ENCODE measurements at regions not wholly inside any gene's neighbourhood (a gene's known extent, or its start where the extent isn't known, plus 50 kb on each side); places are given as distances from the start of the nearest gene placed in this dataset.

DNA sequence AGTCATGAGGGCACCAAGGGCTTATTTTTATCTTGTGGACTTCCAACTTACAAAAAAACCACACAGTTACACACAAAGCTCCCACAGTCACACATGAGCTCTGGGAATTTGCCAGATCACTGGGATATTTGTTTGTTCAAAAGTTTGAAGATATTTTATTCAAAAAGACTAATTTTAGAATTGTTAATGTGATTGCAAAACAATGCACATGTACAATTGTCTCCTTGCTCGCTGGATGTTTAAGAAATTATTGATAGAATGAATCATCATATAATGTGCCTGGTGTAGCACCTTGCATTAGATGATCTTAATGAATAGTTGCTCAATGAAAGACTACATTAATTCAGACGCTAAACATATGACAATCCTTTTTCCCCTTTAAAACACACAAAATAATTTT, 570.3 kb downstream of the LMO4 start:
- Histone ChIP-seq H2AFZ (ENCODE audit: low read length) (no peak overlapping the region), H3K4me3 (ENCODE audit: insufficient read depth, low read length) (no peak overlapping the region), H3K27ac (ENCODE audit: low read depth, low read length) (no peak overlapping the region), H3K4me2 (ENCODE audit: insufficient read depth, low read length) (no peak overlapping the region), H4K20me1 (ENCODE audit: insufficient read depth, low read length) (no peaks in the 10 kb centered on the region), H3K79me2 (ENCODE audit: insufficient read depth, low read length) (no peaks in the 10 kb centered on the region), H3K36me3 (ENCODE audit: insufficient read depth, low read length) (no peaks in the 10 kb centered on the region), H3K27me3 (ENCODE audit: insufficient read depth, low read length) (no peaks in the 10 kb centered on the region), H3K4me1 (ENCODE audit: insufficient read depth, low read length) (no peaks in the 10 kb centered on the region), H3K9me3 (ENCODE audit: low read depth, low read length) (no peaks in the 10 kb centered on the region)
- TF ChIP-seq, protein P1, sequence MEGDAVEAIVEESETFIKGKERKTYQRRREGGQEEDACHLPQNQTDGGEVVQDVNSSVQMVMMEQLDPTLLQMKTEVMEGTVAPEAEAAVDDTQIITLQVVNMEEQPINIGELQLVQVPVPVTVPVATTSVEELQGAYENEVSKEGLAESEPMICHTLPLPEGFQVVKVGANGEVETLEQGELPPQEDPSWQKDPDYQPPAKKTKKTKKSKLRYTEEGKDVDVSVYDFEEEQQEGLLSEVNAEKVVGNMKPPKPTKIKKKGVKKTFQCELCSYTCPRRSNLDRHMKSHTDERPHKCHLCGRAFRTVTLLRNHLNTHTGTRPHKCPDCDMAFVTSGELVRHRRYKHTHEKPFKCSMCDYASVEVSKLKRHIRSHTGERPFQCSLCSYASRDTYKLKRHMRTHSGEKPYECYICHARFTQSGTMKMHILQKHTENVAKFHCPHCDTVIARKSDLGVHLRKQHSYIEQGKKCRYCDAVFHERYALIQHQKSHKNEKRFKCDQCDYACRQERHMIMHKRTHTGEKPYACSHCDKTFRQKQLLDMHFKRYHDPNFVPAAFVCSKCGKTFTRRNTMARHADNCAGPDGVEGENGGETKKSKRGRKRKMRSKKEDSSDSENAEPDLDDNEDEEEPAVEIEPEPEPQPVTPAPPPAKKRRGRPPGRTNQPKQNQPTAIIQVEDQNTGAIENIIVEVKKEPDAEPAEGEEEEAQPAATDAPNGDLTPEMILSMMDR (IDR thresholded peaks at IDR 0.05; ENCODE audit: extremely low read depth, low read depth, low read length), result no peak
- no peak for DNase-seq (ENCODE audit: insufficient read length, low spot score, missing footprints)

DNA sequence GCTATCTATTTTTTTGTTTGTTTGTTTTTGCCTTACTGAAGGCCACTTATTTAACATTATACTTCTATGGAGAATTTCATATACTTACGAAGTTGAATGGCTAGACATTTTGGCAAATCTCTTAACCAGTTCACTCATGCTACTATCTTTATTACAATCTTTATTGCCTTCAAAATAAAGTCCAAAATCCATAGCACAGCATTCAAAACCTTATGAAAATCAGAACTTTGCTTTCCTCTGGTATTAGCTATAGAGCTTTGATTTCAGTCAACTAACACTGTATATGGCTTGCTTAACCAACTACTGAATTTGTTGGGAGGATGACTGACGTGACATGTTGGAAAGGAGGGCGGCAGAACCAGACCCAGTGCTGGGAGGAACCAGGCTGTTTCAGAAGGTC, 571.1 kb downstream of the LMO4 start:
- no peaks in the 10 kb centered on the region for H3K79me2 ChIP-seq (ENCODE audit: insufficient read depth, low read length)
- no peak overlapping the region for H2AFZ ChIP-seq (ENCODE audit: low read length)
- H3K4me2 ChIP-seq (ENCODE audit: insufficient read depth, low read length), result no peak overlapping the region
- no peaks in the 10 kb centered on the region for H3K27me3 ChIP-seq (ENCODE audit: insufficient read depth, low read length)
- TF ChIP-seq, protein P1 (IDR thresholded peaks at IDR 0.05; ENCODE audit: extremely low read depth, low read depth, low read length), result no peak
- H3K36me3 ChIP-seq (ENCODE audit: insufficient read depth, low read length), result no peaks in the 10 kb centered on the region
- no peak overlapping the region for H3K27ac ChIP-seq (ENCODE audit: low read depth, low read length)
- no peak overlapping the region for H3K4me3 ChIP-seq (ENCODE audit: insufficient read depth, low read length)
- no peak for DNase-seq (ENCODE audit: insufficient read length, low spot score, missing footprints)
- H3K4me1 ChIP-seq (ENCODE audit: insufficient read depth, low read length), result no peaks in the 10 kb centered on the region
- H3K9me3 ChIP-seq (ENCODE audit: low read depth, low read length), result no peaks in the 10 kb centered on the region
- H4K20me1 ChIP-seq (ENCODE audit: insufficient read depth, low read length), result no peaks in the 10 kb centered on the region

GRCh38 chr1:87902830-87903229, 574.1 kb downstream of the LMO4 start:
- H4K20me1 ChIP-seq (ENCODE audit: insufficient read depth, low read length), result no peaks in the 10 kb centered on the region
- no peak overlapping the region for H3K4me3 ChIP-seq (ENCODE audit: insufficient read depth, low read length)
- TF ChIP-seq, protein P1 (IDR thresholded peaks at IDR 0.05; ENCODE audit: extremely low read depth, low read depth, low read length), result no peak
- no peaks in the 10 kb centered on the region for H3K27me3 ChIP-seq (ENCODE audit: insufficient read depth, low read length)
- H3K4me1 ChIP-seq (ENCODE audit: insufficient read depth, low read length), result no peaks in the 10 kb centered on the region
- H3K4me2 ChIP-seq (ENCODE audit: insufficient read depth, low read length), result no peak overlapping the region
- no peak overlapping the region for H3K27ac ChIP-seq (ENCODE audit: low read depth, low read length)
- H3K36me3 ChIP-seq (ENCODE audit: insufficient read depth, low read length), result no peaks in the 10 kb centered on the region
- H3K9me3 ChIP-seq (ENCODE audit: low read depth, low read length), result no peaks in the 10 kb centered on the region
- DNase-seq (ENCODE audit: insufficient read length, low spot score, missing footprints), result no peak
- H2AFZ ChIP-seq (ENCODE audit: low read length), result peak overlapping the region; percentile 28
- no peaks in the 10 kb centered on the region for H3K79me2 ChIP-seq (ENCODE audit: insufficient read depth, low read length)

- DNase-seq (ENCODE audit: insufficient read length, low spot score, missing footprints), result no peak
- Histone ChIP-seq H4K20me1 (ENCODE audit: insufficient read depth, low read length) (no peaks in the 10 kb centered on the region), H3K79me2 (ENCODE audit: insufficient read depth, low read length) (no peaks in the 10 kb centered on the region), H3K27me3 (ENCODE audit: insufficient read depth, low read length) (no peaks in the 10 kb centered on the region), H3K4me2 (ENCODE audit: insufficient read depth, low read length) (no peak overlapping the region), H2AFZ (ENCODE audit: low read length) (peak overlapping the region; percentile 28), H3K27ac (ENCODE audit: low read depth, low read length) (no peak overlapping the region), H3K36me3 (ENCODE audit: insufficient read depth, low read length) (no peaks in the 10 kb centered on the region), H3K9me3 (ENCODE audit: low read depth, low read length) (no peaks in the 10 kb centered on the region), H3K4me1 (ENCODE audit: insufficient read depth, low read length) (no peaks in the 10 kb centered on the region), H3K4me3 (ENCODE audit: insufficient read depth, low read length) (no peak overlapping the region)
- TF ChIP-seq, protein P1 (IDR thresholded peaks at IDR 0.05; ENCODE audit: extremely low read depth, low read depth, low read length), result no peak
These were observed 574.6 kb downstream of the LMO4 start for GRCh38 chr1:87903242-87903641.

Measured in osteoblast (primary cell).